Adrenal gland (tissue), 5 donors: ENCODE measurements at regions not wholly inside any gene's neighbourhood (a gene's known extent, or its start where the extent isn't known, plus 50 kb on each side); places are given as distances from the start of the nearest gene placed in this dataset.

Experiments
- CTCF ChIP-seq, 6 experiments: fragments of 450-650 bp in 4 of 6; fragments of 200-600 bp in 2 of 6; sonication (generic) in 1 of 6; IDR thresholded peaks; 1 replicate in 5 of 6; 2 replicates in 1 of 6; pipeline versions ENCODE4 v1.5.1 to v1.8.0; 2016 to 2021; ENCODE audit warnings: antibody characterized with exemption in 6 of 6, mild to moderate bottlenecking in 2 of 6, moderate library complexity in 1 of 6
- POLR2A ChIP-seq, 2 donors: fragments of 450-650 bp; IDR thresholded peaks; one replicate each; pipeline ENCODE4 v1.6.1; 2017; ENCODE audit warnings: antibody characterized with exemption in 2 of 2, mild to moderate bottlenecking in 2 of 2, moderate library complexity in 1 of 2
- donor health status: DM: no; HTN: no; CAD: no.

DNA sequence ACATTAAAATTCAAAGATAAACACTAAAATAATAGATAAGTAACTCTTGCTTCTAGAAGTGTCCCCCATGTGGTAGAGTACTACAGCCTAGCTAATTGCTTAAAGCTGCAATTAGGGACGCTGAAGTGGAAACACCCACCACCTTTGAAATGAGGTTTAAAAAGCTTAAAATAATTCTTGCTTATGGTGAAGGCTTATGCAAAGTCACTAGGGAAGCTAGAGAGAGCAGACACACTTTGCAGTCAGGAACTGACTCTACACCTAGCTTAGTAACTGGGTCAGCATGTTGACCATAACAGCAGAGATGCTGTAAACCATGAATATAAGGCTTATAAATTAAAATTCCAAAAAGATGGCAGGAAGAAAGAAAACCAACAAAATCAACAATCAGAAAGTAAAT, 65.4 kb upstream of the DSG1 start:
- TF ChIP-seq CTCF (IDR thresholded peaks at IDR 0.05) (no peak), POLR2A (IDR thresholded peaks at IDR 0.05) (no peak)
